WTC11 (cell line): ENCODE measurements at regions not wholly inside any gene's neighbourhood (a gene's known extent, or its start where the extent isn't known, plus 50 kb on each side); places are given as distances from the start of the nearest gene placed in this dataset.

Experiments
- CTCF ChIP-seq: fragments of 200-600 bp; IDR thresholded peaks from 2 replicates; pipeline ENCODE4 v1.8.0; 2022; ENCODE audit warnings: antibody characterized with exemption
- FOXK1 ChIP-seq: sonication (generic); formaldehyde crosslinking; IDR thresholded peaks from 2 replicates; pipeline ENCODE4 v1.8.0; 2022; ENCODE audit warnings: mild to moderate bottlenecking, moderate library complexity, missing genetic modification reagents
- JUN ChIP-seq: sonication (generic); formaldehyde crosslinking; IDR thresholded peaks from 2 replicates; pipeline ENCODE4 v1.8.0; 2023; ENCODE audit warnings: mild to moderate bottlenecking, missing genetic modification reagents
- NFYB ChIP-seq: sonication (generic); formaldehyde crosslinking; conservative IDR thresholded peaks from 2 replicates; pipeline ENCODE4 v1.8.0; 2022; ENCODE audit warnings: low read depth, missing genetic modification reagents
- ZNF425 ChIP-seq: fragments of 250-450 bp; sonication (Bioruptor Pico); conservative IDR thresholded peaks from 2 replicates; pipeline ENCODE4 v1.9.0; 2021; ENCODE audit warnings: mild to moderate bottlenecking

- TF ChIP-seq NFYB (CRISPR knock-in tag): no peak
- TF ChIP-seq JUN (CRISPR knock-in tag): no peak
- TF ChIP-seq ZNF425 (CRISPR knock-in tag): no peak
- TF ChIP-seq CTCF: no peak
- TF ChIP-seq FOXK1 (CRISPR knock-in tag): no peak
Measured at GRCh38 chr1:29700491-29700890, 464.2 kb downstream of the PTPRU start.
